Neural progenitor cell (in vitro differentiated cells): ENCODE measurements at regions not wholly inside any gene's neighbourhood (a gene's known extent, or its start where the extent isn't known, plus 50 kb on each side); places are given as distances from the start of the nearest gene placed in this dataset.

Experiments used
- DNase-seq: peaks from one replicate; pipeline ENCODE4 v3.0.0-alpha.2; 2016; ENCODE audit warnings: low spot score
- H2AFZ ChIP-seq: fragments of 200-600 bp; sonication (generic); replicated peaks from 2 replicates; pipeline ENCODE4 v1.6.1; 2016; ENCODE audit warnings: antibody characterized with exemption
- H3F3A ChIP-seq: fragments of 200-600 bp; sonication (generic); 2 replicates; pipeline ENCODE4 v1.6.1; 2016; ENCODE audit warnings: antibody characterized with exemption, low read depth
- H3K27ac ChIP-seq: fragments of 200-600 bp; sonication (generic); 2 replicates; pipeline ENCODE4 v1.5.1; 2016; ENCODE audit warnings: mild to moderate bottlenecking
- H3K27me3 ChIP-seq: fragments of 200-600 bp; sonication (generic); 2 replicates; pipeline ENCODE4 v1.6.1; 2016; ENCODE audit warnings: mild to moderate bottlenecking, moderate library complexity
- H3K36me3 ChIP-seq: fragments of 200-600 bp; sonication (generic); 2 replicates; pipeline ENCODE4 v1.5.1; 2016
- H3K4me1 ChIP-seq: fragments of 200-600 bp; sonication (generic); 2 replicates; pipeline ENCODE4 v1.6.1; 2016; ENCODE audit warnings: mixed run types
- H3K4me2 ChIP-seq: fragments of 200-600 bp; sonication (generic); 2 replicates; pipeline ENCODE4 v1.6.1; 2016
- H3K4me3 ChIP-seq: fragments of 200-600 bp; sonication (generic); 2 replicates; pipeline ENCODE4 v1.5.1; 2016
- H3K79me2 ChIP-seq: fragments of 200-600 bp; sonication (generic); 2 replicates; pipeline ENCODE4 v1.6.1; 2016; ENCODE audit warnings: low read depth
- H3K9ac ChIP-seq: fragments of 200-600 bp; sonication (generic); 2 replicates; pipeline ENCODE4 v1.6.1; 2016
- H3K9me3 ChIP-seq: fragments of 200-600 bp; sonication (generic); 2 replicates; pipeline ENCODE4 v1.5.1; 2016; ENCODE audit warnings: low read depth
- H4K20me1 ChIP-seq: fragments of 200-600 bp; sonication (generic); 2 replicates; pipeline ENCODE4 v1.6.1; 2016; ENCODE audit warnings: low read depth
- H3K27ac Mint-ChIP-seq: 3 replicates; pipeline ENCODE4 v1.8.0; 2021; ENCODE audit warnings: mixed read lengths
- H3K27me3 Mint-ChIP-seq: 2 replicates; pipeline ENCODE4 v1.8.0; 2022; ENCODE audit warnings: low read depth, mild to moderate bottlenecking, inconsistent platforms, moderate library complexity, mixed read lengths; ENCODE audit not compliant: insufficient read depth
- H3K36me3 Mint-ChIP-seq: 3 replicates; pipeline ENCODE4 v1.8.0; 2021; ENCODE audit warnings: mixed read lengths
- H3K4me1 Mint-ChIP-seq: 3 replicates; pipeline ENCODE4 v1.8.0; 2021; ENCODE audit warnings: mixed read lengths
- H3K4me3 Mint-ChIP-seq: 3 replicates; pipeline ENCODE4 v1.8.0; 2021; ENCODE audit warnings: mild to moderate bottlenecking, moderate library complexity, mixed read lengths
- H3K9me3 Mint-ChIP-seq: 3 replicates; pipeline ENCODE4 v1.8.0; 2020; ENCODE audit warnings: mixed read lengths
- EZH2 ChIP-seq: fragments of 200-600 bp; sonication (generic); IDR thresholded peaks from 2 replicates; pipeline ENCODE4 v1.6.1; 2017; ENCODE audit warnings: antibody characterized with exemption, mild to moderate bottlenecking, moderate library complexity
- EZH2phosphoT487 ChIP-seq: fragments of 200-600 bp; sonication (generic); IDR thresholded peaks from 2 replicates; pipeline ENCODE4 v1.6.1; 2017; ENCODE audit warnings: antibody characterized with exemption
- TF ChIP-seq, protein P1 (sequence below): fragments of 200-600 bp; sonication (generic); IDR thresholded peaks from 2 replicates; pipeline ENCODE4 v1.5.1; 2017; ENCODE audit warnings: antibody characterized with exemption, mild to moderate bottlenecking

- Mint-ChIP-seq H3K27ac (no peak overlapping the region), H3K4me3 (no peak overlapping the region), H3K4me1 (peaks cover 19% of the 10 kb centered on the region), H3K36me3 (no peaks in the 10 kb centered on the region), H3K27me3 (peaks cover 3% of the 10 kb centered on the region), H3K9me3 (no peaks in the 10 kb centered on the region)
- Histone ChIP-seq H3K79me2 (no peaks in the 10 kb centered on the region), H3K27me3 (no peaks in the 10 kb centered on the region), H3K36me3 (no peaks in the 10 kb centered on the region), H3K9ac (no peak overlapping the region), H2AFZ (peak overlapping the region; percentile 53), H3F3A (no peaks in the 10 kb centered on the region), H3K9me3 (no peaks in the 10 kb centered on the region), H3K4me3 (no peak overlapping the region), H3K4me1 (no peaks in the 10 kb centered on the region), H4K20me1 (no peaks in the 10 kb centered on the region), H3K4me2 (no peak overlapping the region), H3K27ac (no peak overlapping the region)
- DNase-seq = no peak
- no peak for TF ChIP-seq EZH2phosphoT487
- TF ChIP-seq EZH2 = no peak
- TF ChIP-seq, protein P1, sequence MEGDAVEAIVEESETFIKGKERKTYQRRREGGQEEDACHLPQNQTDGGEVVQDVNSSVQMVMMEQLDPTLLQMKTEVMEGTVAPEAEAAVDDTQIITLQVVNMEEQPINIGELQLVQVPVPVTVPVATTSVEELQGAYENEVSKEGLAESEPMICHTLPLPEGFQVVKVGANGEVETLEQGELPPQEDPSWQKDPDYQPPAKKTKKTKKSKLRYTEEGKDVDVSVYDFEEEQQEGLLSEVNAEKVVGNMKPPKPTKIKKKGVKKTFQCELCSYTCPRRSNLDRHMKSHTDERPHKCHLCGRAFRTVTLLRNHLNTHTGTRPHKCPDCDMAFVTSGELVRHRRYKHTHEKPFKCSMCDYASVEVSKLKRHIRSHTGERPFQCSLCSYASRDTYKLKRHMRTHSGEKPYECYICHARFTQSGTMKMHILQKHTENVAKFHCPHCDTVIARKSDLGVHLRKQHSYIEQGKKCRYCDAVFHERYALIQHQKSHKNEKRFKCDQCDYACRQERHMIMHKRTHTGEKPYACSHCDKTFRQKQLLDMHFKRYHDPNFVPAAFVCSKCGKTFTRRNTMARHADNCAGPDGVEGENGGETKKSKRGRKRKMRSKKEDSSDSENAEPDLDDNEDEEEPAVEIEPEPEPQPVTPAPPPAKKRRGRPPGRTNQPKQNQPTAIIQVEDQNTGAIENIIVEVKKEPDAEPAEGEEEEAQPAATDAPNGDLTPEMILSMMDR = no peak
Measured at GRCh38 chr2:126303113-126303512, 352.8 kb upstream of the GYPC start.

- Mint-ChIP-seq H3K4me1 (peaks cover 19% of the 10 kb centered on the region), H3K27ac (no peak overlapping the region), H3K27me3 (peaks cover 3% of the 10 kb centered on the region), H3K36me3 (no peaks in the 10 kb centered on the region), H3K4me3 (no peak overlapping the region), H3K9me3 (no peaks in the 10 kb centered on the region)
- H3K4me1 ChIP-seq = no peaks in the 10 kb centered on the region
- H3K27me3 ChIP-seq = no peaks in the 10 kb centered on the region
- no peak overlapping the region for H3K27ac ChIP-seq
- no peak overlapping the region for H3K4me2 ChIP-seq
- H3K79me2 ChIP-seq = no peaks in the 10 kb centered on the region
- H3F3A ChIP-seq = no peaks in the 10 kb centered on the region
- no peak for TF ChIP-seq EZH2
- TF ChIP-seq, protein P1 = no peak
- no peak for TF ChIP-seq EZH2phosphoT487
- no peak overlapping the region for H3K9ac ChIP-seq
- no peaks in the 10 kb centered on the region for H4K20me1 ChIP-seq
- no peak for DNase-seq
- H3K9me3 ChIP-seq = no peaks in the 10 kb centered on the region
- H3K4me3 ChIP-seq = no peak overlapping the region
- no peaks in the 10 kb centered on the region for H3K36me3 ChIP-seq
- H2AFZ ChIP-seq = no peak overlapping the region
Measured at GRCh38 chr2:126304154-126304553, 351.8 kb upstream of the GYPC start.

DNA sequence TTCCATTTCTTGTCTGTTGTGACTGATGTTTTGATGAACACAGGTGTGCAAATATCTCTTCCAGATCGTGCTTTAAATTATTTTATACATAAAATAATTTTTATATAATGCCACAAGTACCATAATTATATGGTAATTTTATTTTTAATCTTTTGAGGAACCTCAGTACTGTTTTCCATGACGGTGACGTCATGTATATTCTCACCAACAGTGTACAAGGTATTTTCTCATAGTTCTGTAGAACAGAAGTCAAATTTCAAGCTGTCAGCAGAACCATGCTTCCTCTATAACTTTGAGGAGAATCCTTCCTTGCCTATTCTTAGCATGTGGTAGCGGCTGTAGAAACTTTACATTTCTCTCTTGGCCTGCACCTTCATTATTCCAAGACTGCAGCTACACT, 349.4 kb upstream of the GYPC start:
- no peak overlapping the region for H3K4me3 ChIP-seq
- H2AFZ ChIP-seq = no peak overlapping the region
- no peaks in the 10 kb centered on the region for H3K36me3 Mint-ChIP-seq
- no peak overlapping the region for H3K4me3 Mint-ChIP-seq
- H3K9ac ChIP-seq = no peak overlapping the region
- H3K4me1 ChIP-seq = no peaks in the 10 kb centered on the region
- no peaks in the 10 kb centered on the region for H3F3A ChIP-seq
- no peaks in the 10 kb centered on the region for H3K27me3 ChIP-seq
- no peaks in the 10 kb centered on the region for H3K79me2 ChIP-seq
- no peaks in the 10 kb centered on the region for H3K36me3 ChIP-seq
- no peaks in the 10 kb centered on the region for H3K9me3 ChIP-seq
- H3K4me1 Mint-ChIP-seq = peaks cover 19% of the 10 kb centered on the region
- peaks cover 3% of the 10 kb centered on the region for H3K27me3 Mint-ChIP-seq
- no peaks in the 10 kb centered on the region for H3K9me3 Mint-ChIP-seq
- no peak overlapping the region for H3K27ac ChIP-seq
- H4K20me1 ChIP-seq = no peaks in the 10 kb centered on the region
- H3K27ac Mint-ChIP-seq = no peak overlapping the region
- H3K4me2 ChIP-seq = no peak overlapping the region
- no peak for DNase-seq
- no peak for TF ChIP-seq EZH2phosphoT487
- TF ChIP-seq, protein P1 = no peak
- no peak for TF ChIP-seq EZH2

GRCh38 chr2:126307740-126308139, 348.2 kb upstream of the GYPC start:
- H3K4me3 Mint-ChIP-seq = no peak overlapping the region
- peak overlapping the region; percentile 28 for H2AFZ ChIP-seq
- H4K20me1 ChIP-seq = no peaks in the 10 kb centered on the region
- no peaks in the 10 kb centered on the region for H3K9me3 ChIP-seq
- no peak overlapping the region for H3K9ac ChIP-seq
- no peaks in the 10 kb centered on the region for H3K36me3 Mint-ChIP-seq
- H3K79me2 ChIP-seq = no peaks in the 10 kb centered on the region
- H3K27ac Mint-ChIP-seq = no peak overlapping the region
- TF ChIP-seq EZH2phosphoT487 (no peak), EZH2 (no peak)
- TF ChIP-seq, protein P1 = no peak
- peaks cover 3% of the 10 kb centered on the region for H3K27me3 Mint-ChIP-seq
- no peak overlapping the region for H3K27ac ChIP-seq
- no peak overlapping the region for H3K4me2 ChIP-seq
- H3F3A ChIP-seq = no peaks in the 10 kb centered on the region
- H3K27me3 ChIP-seq = no peaks in the 10 kb centered on the region
- no peaks in the 10 kb centered on the region for H3K9me3 Mint-ChIP-seq
- H3K4me1 ChIP-seq = no peaks in the 10 kb centered on the region
- no peak overlapping the region for H3K4me3 ChIP-seq
- no peaks in the 10 kb centered on the region for H3K36me3 ChIP-seq
- H3K4me1 Mint-ChIP-seq = peaks cover 10% of the 10 kb centered on the region
- DNase-seq = no peak
